HepG2 (cell line): ENCODE measurements at regions not wholly inside any gene's neighbourhood (a gene's known extent, or its start where the extent isn't known, plus 50 kb on each side); places are given as distances from the start of the nearest gene placed in this dataset.
A peak's percentile ranks its signal among the peaks of the same experiment; 100 is the strongest.

ENCODE experiments used
- ATAC-seq: fragments of 200-7000 bp; cut with Tn5 transposase; 3 replicates; pipeline ENCODE4 v1.9.1; 2020; ENCODE audit warnings: mild to moderate bottlenecking, moderate library complexity
- BruUV-seq: library from RNA; stranded (reverse); fragments of 400-500 nt; replicated peaks from 2 replicates; lab custom pipeline; 2021; lab: Mats Ljungman, UMichigan
- CTCF ChIA-PET: fragments of 300-600 bp; formaldehyde crosslinking; extraction: SDS; loops from one replicate; lab custom pipeline; 2021; ENCODE audit warnings: low total read pairs, inconsistent platforms, low intra/inter-chr PET ratio; lab: Yijun Ruan, JAX
- POLR2A ChIA-PET: fragments of 350-600 bp; sonication (Branson Sonifier 250); formaldehyde crosslinking; loops from one replicate; lab custom pipeline; 2020; ENCODE audit warnings: antibody characterized with exemption, inconsistent platforms; lab: Yijun Ruan, JAX
- DNase-seq: peaks from one replicate; pipeline ENCODE4 v3.0.0-alpha.2; 2015; ENCODE audit warnings: low spot score
- FAIRE-seq: peaks from 3 replicates; lab custom pipeline; 2011; peaks lifted over from hg19 to GRCh38; lab: Jason Lieb, UNC
- H2AFZ ChIP-seq: one replicate; pipeline ENCODE4 v1.6.1; 2011; ENCODE audit warnings: low read length, inconsistent platforms
- H3K27ac ChIP-seq: fragments of 300-600 bp; 3 replicates; pipeline ENCODE4 v1.8.0; 2011; ENCODE audit warnings: mixed run types, mild to moderate bottlenecking, mixed read lengths, low read length, inconsistent platforms; ENCODE audit not compliant: insufficient read depth; ENCODE audit errors: extremely low read length
- H3K27me3 ChIP-seq, 2 experiments: fragments of 200-600 bp in 1 of 2; 2 replicates in 1 of 2; 3 replicates in 1 of 2; pipeline versions ENCODE4 v1.6.0 to v1.8.0; 2011; ENCODE audit warnings: low read length in 2 of 2, mild to moderate bottlenecking in 2 of 2, moderate library complexity in 2 of 2, inconsistent platforms in 1 of 2; ENCODE audit not compliant: insufficient read depth in 2 of 2, control insufficient read depth in 1 of 2
- H3K36me3 ChIP-seq, 2 experiments: fragments of 200-600 bp in 1 of 2; replicated peaks in 1 of 2; 2 replicates in 1 of 2; 3 replicates in 1 of 2; pipeline versions ENCODE4 v1.5.1 to v1.8.0; 2011; ENCODE audit warnings: low read length in 2 of 2, inconsistent platforms in 1 of 2; ENCODE audit not compliant: insufficient read depth in 2 of 2, control insufficient read depth in 1 of 2
- H3K4me1 ChIP-seq: 2 replicates; pipeline ENCODE4 v1.5.1; 2012; ENCODE audit warnings: low read length, inconsistent platforms; ENCODE audit not compliant: insufficient read depth
- H3K4me2 ChIP-seq: 2 replicates; pipeline ENCODE4 v1.6.0; 2011; ENCODE audit warnings: low read depth, low read length, inconsistent platforms
- H3K4me3 ChIP-seq, 3 experiments: fragments of 200-600 bp in 1 of 3; sonication (generic), shearing (Covaris generic) in 1 of 3; replicated peaks in 1 of 3; 2 replicates each; pipeline ENCODE4 v1.5.1; 2011 to 2016; ENCODE audit warnings: low read length in 3 of 3, inconsistent platforms in 2 of 3, low read depth in 2 of 3, mild to moderate bottlenecking in 2 of 3, control low read depth in 1 of 3, mixed read lengths in 1 of 3; ENCODE audit not compliant: insufficient read depth in 1 of 3
- H3K79me2 ChIP-seq: one replicate; pipeline ENCODE4 v1.6.1; 2011; ENCODE audit warnings: low read length, inconsistent platforms; ENCODE audit not compliant: insufficient read depth
- H3K9ac ChIP-seq: 2 replicates; pipeline ENCODE4 v1.6.0; 2011; ENCODE audit warnings: mild to moderate bottlenecking, low read depth, low read length, inconsistent platforms; ENCODE audit not compliant: insufficient read depth
- H3K9me3 ChIP-seq: 2 replicates; pipeline ENCODE4 v1.5.1; 2012; ENCODE audit warnings: mild to moderate bottlenecking, low read length
- H4K20me1 ChIP-seq: 2 replicates; pipeline ENCODE4 v1.6.0; 2011; ENCODE audit warnings: inconsistent platforms, mild to moderate bottlenecking, low read length, moderate library complexity; ENCODE audit not compliant: insufficient read depth
- ATF3 ChIP-seq: sonication (generic); formaldehyde crosslinking; IDR thresholded peaks from 2 replicates; pipeline ENCODE4 v1.4.0; 2020; ENCODE audit warnings: missing genetic modification reagents
- CC2D1A ChIP-seq: sonication (generic); formaldehyde crosslinking; IDR thresholded peaks from 2 replicates; pipeline ENCODE4 v1.8.1; 2023; ENCODE audit warnings: mild to moderate bottlenecking, missing genetic modification reagents
- GPN1 ChIP-seq: sonication (generic); formaldehyde crosslinking; IDR thresholded peaks from 2 replicates; pipeline ENCODE4 v1.5.1; 2020; ENCODE audit warnings: missing genetic modification reagents, borderline replicate concordance
- GZF1 ChIP-seq: sonication (generic); formaldehyde crosslinking; IDR thresholded peaks from 2 replicates; pipeline ENCODE4 v1.5.1; 2020; ENCODE audit warnings: mild to moderate bottlenecking, missing genetic modification reagents
- KDM2A ChIP-seq: sonication (generic); formaldehyde crosslinking; IDR thresholded peaks from 2 replicates; pipeline ENCODE4 v1.4.0; 2020; ENCODE audit warnings: low read depth, missing genetic modification reagents, borderline replicate concordance
- KLF9 ChIP-seq: IDR thresholded peaks from 2 replicates; pipeline ENCODE4 v1.6.1; 2016; ENCODE audit warnings: low read depth
- RBFOX2 ChIP-seq: fragments of 200-400 bp; formaldehyde crosslinking; IDR thresholded peaks from 2 replicates; pipeline ENCODE4 v1.6.1; 2017; ENCODE audit warnings: low read depth, mild to moderate bottlenecking, low read length
- ZBTB42 ChIP-seq: sonication (generic); formaldehyde crosslinking; IDR thresholded peaks from 2 replicates; pipeline ENCODE4 v1.5.0; 2020; ENCODE audit warnings: mild to moderate bottlenecking, missing genetic modification reagents
- ZNF235 ChIP-seq: sonication (generic); formaldehyde crosslinking; IDR thresholded peaks from 2 replicates; pipeline ENCODE4 v1.8.1; 2023; ENCODE audit warnings: mild to moderate bottlenecking, missing genetic modification reagents, borderline replicate concordance
- ZNF260 ChIP-seq: sonication (generic); formaldehyde crosslinking; IDR thresholded peaks from 2 replicates; pipeline ENCODE4 v1.4.0; 2020; ENCODE audit warnings: missing genetic modification reagents, low read depth, mild to moderate bottlenecking, borderline replicate concordance
- ZNF3 ChIP-seq: IDR thresholded peaks from 2 replicates; pipeline ENCODE4 v1.7.0; 2017; ENCODE audit warnings: inconsistent platforms
- ZNF317 ChIP-seq: sonication (generic); formaldehyde crosslinking; IDR thresholded peaks from 2 replicates; pipeline ENCODE4 v1.5.0; 2020; ENCODE audit warnings: mild to moderate bottlenecking, missing genetic modification reagents
- ZNF430 ChIP-seq: sonication (generic); formaldehyde crosslinking; IDR thresholded peaks from 2 replicates; pipeline ENCODE4 v1.9.0; 2021; ENCODE audit warnings: mild to moderate bottlenecking, missing genetic modification reagents
- ZNF460 ChIP-seq: sonication (generic); formaldehyde crosslinking; IDR thresholded peaks from 2 replicates; pipeline ENCODE4 v1.5.1; 2020; ENCODE audit warnings: missing genetic modification reagents, mild to moderate bottlenecking, borderline replicate concordance
- ZNF496 ChIP-seq: sonication (generic); formaldehyde crosslinking; IDR thresholded peaks from 2 replicates; pipeline ENCODE4 v1.8.1; 2023; ENCODE audit warnings: mild to moderate bottlenecking, moderate library complexity, missing genetic modification reagents; ENCODE audit not compliant: insufficient replicate concordance
- ZNF572 ChIP-seq: sonication (generic); formaldehyde crosslinking; IDR thresholded peaks from 2 replicates; pipeline ENCODE4 v1.5.1; 2020; ENCODE audit warnings: mild to moderate bottlenecking, missing genetic modification reagents
- WGBS: methylation state at CpG from one replicate; pipeline ENCODE4 v1.1.6; 2017; ENCODE audit warnings: low lambda C conversion rate; 5-methylcytosine and 5-hydroxymethylcytosine counted together
- in situ Hi-C: cut with HindIII; loops from 2 replicates; pipeline ENCODE4 v1.10.0; 2017; ENCODE audit warnings: low pct_unique_long_range_greater_than_20kb; ENCODE audit not compliant: extremely low pct_ligation_motif_present
- intact Hi-C: fragments of 100-400 bp; cut with micrococcal nuclease; formaldehyde crosslinking; loops from one replicate; pipeline ENCODE4 v1.10.0; 2022; ENCODE audit not compliant: unreplicated experiment

- no peak for TF ChIP-seq ZNF260 (CRISPR knock-in tag)
- TF ChIP-seq KDM2A (CRISPR knock-in tag) = 0 out of 2 replicates have a peak, but pooled peaks have one; percentile 22
These were observed 79.0 kb upstream of the PRNP start (continued) for GRCh38 chr20:4607287-4607713.

GRCh38 chr20:4606051-4606450 lies 80.2 kb upstream of the PRNP start:
- TF ChIP-seq ZBTB42 (CRISPR knock-in tag) (no peak), ZNF3 (CRISPR knock-in tag) (no peak), ATF3 (CRISPR knock-in tag) (no peak), RBFOX2 (no peak), GPN1 (CRISPR knock-in tag) (no peak), ZNF430 (CRISPR knock-in tag) (no peak), CC2D1A (no peak), KLF9 (CRISPR knock-in tag) (no peak), ZNF317 (CRISPR knock-in tag) (no peak), ZNF235 (CRISPR knock-in tag) (no peak), ZNF572 (no peak), ZNF496 (CRISPR knock-in tag) (no peak), ZNF460 (CRISPR knock-in tag) (no peak), GZF1 (CRISPR knock-in tag) (no peak)
- H3K27ac ChIP-seq = no peak overlapping the region
- no peaks in the 10 kb centered on the region for H3K36me3 ChIP-seq
- WGBS = 10% methylated on average over 2 of the region's 2 CpGs
- H3K9me3 ChIP-seq = no peaks in the 10 kb centered on the region
- no peak for FAIRE-seq
- H3K4me2 ChIP-seq = no peak overlapping the region
- CTCF ChIA-PET = interaction anchor here (13.1 kb wide), 1 partner anchor 115 kb away, joined by 210 read pairs; the partner anchor contains the start of gene PRND
- H3K4me1 ChIP-seq = no peaks in the 10 kb centered on the region
- no peak for DNase-seq
- POLR2A ChIA-PET = no interaction called here
- H3K79me2 ChIP-seq = no peaks in the 10 kb centered on the region
- H3K9ac ChIP-seq = no peak overlapping the region
- intact Hi-C loops (no loop called here), in situ Hi-C loops (loop anchor here (5.0 to 10.0 kb wide), 2 partner anchors 116 to 489 kb away; partner anchors contain the start of gene PRND)
- peaks cover 4 to 41% of the 10 kb centered on the region in 2 experiments for H3K27me3 ChIP-seq
- H2AFZ ChIP-seq = no peak overlapping the region
- no peak for ATAC-seq
- no peaks in the 10 kb centered on the region for H4K20me1 ChIP-seq
- no peak overlapping the region for H3K4me3 ChIP-seq
- no TSS peak for BruUV-seq
